ACC112 (cell line): ENCODE measurements at regions not wholly inside any gene's neighbourhood (a gene's known extent, or its start where the extent isn't known, plus 50 kb on each side); places are given as distances from the start of the nearest gene placed in this dataset.
"Not testable (repeated sequence)": the region's sequence is repeated elsewhere in the genome, so short reads cannot be mapped to it uniquely, and the experiment has no call there.

Experiments
- H2AFZ ChIP-seq: fragments of 200-600 bp; sonication (generic); one replicate; pipeline ENCODE4 v1.6.0; 2017; ENCODE audit warnings: antibody characterized with exemption, low read length; ENCODE audit not compliant: unreplicated experiment
- H3K27ac ChIP-seq: fragments of 200-600 bp; sonication (generic); 2 replicates; pipeline ENCODE4 v1.5.1; 2014; ENCODE audit warnings: low read depth, mild to moderate bottlenecking, antibody characterized with exemption, low read length, moderate library complexity
- H3K27me3 ChIP-seq: fragments of 200-600 bp; sonication (generic); 2 replicates; pipeline ENCODE4 v1.6.1; 2014; ENCODE audit warnings: mild to moderate bottlenecking, antibody characterized with exemption, low read length, moderate library complexity, mixed read lengths; ENCODE audit not compliant: insufficient read depth
- H3K36me3 ChIP-seq: fragments of 200-600 bp; sonication (generic); 2 replicates; pipeline ENCODE4 v1.6.1; 2016; ENCODE audit warnings: mild to moderate bottlenecking, antibody characterized with exemption, low read length, moderate library complexity, mixed read lengths; ENCODE audit not compliant: insufficient read depth
- H3K4me1 ChIP-seq: fragments of 200-600 bp; sonication (generic); one replicate; pipeline ENCODE4 v1.6.1; 2016; ENCODE audit warnings: low read length, mixed read lengths; ENCODE audit not compliant: insufficient read depth, unreplicated experiment, control insufficient read depth
- H3K4me3 ChIP-seq: fragments of 200-600 bp; sonication (generic); 2 replicates; pipeline ENCODE4 v1.5.1; 2014; ENCODE audit warnings: mild to moderate bottlenecking, low read depth, low read length
- H3K79me2 ChIP-seq: fragments of 200-600 bp; sonication (generic); one replicate; pipeline ENCODE4 v1.6.0; 2016; ENCODE audit warnings: low read length; ENCODE audit not compliant: control insufficient read depth, unreplicated experiment, insufficient read depth

GRCh38 chr9:95570150-95570549 is 53.4 kb upstream of the PTCH1 start:
- H3K4me3 ChIP-seq = peak overlapping the region; percentile 71
- no peaks in the 10 kb centered on the region for H3K4me1 ChIP-seq
- no peaks in the 10 kb centered on the region for H3K79me2 ChIP-seq
- no peak overlapping the region for H3K27ac ChIP-seq
- H3K36me3 ChIP-seq = no peaks in the 10 kb centered on the region
- H2AFZ ChIP-seq = peak overlapping the region; percentile 59
- H3K27me3 ChIP-seq = peaks cover 37% of the 10 kb centered on the region

- H3K4me1 ChIP-seq, H2AFZ ChIP-seq, H3K4me3 ChIP-seq, H3K27ac ChIP-seq, H3K36me3 ChIP-seq, H3K79me2 ChIP-seq: not testable (repeated sequence)
- H3K27me3 ChIP-seq = peaks cover 36% of the 10 kb centered on the region
These were observed 52.0 kb upstream of the PTCH1 start for GRCh38 chr9:95568735-95569134.
